ENCODE measurements at regions not wholly inside any gene's neighbourhood (a gene's known extent, or its start where the extent isn't known, plus 50 kb on each side); places are given as distances from the start of the nearest gene placed in this dataset.
"Not testable (repeated sequence)": the region's sequence is repeated elsewhere in the genome, so short reads cannot be mapped to it uniquely, and the experiment has no call there.

DNA sequence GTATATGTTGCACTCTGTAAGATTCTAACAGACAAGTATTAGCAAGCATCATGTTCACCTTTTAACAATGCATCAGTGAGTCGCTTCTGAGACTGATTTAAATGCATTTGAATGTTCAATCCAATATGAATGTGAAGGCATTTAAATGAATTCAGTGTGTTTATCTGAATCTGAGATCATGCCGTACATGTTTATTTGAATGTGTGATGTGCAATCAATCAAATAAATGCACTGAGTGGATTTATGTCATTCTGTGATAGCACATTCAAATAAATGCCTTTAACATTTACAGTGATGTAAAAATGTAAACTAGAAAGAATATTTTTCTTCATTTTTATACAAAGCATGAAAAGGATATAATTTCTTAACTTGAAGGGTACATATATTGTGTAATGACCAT lies 1063.5 kb upstream of the NUDT12 start:
- FAIRE-seq, result no peak

GRCh38 chr5:104612005-104612404 lies 1049.4 kb upstream of the NUDT12 start:
- DNase-seq (ENCODE audit: extremely low spot score, insufficient read length, low read depth), result no peak
- FAIRE-seq, result no peak

More for the DNA sequence above, 1063.5 kb upstream of the NUDT12 start:
- no peak for DNase-seq (ENCODE audit: extremely low spot score, insufficient read length, low read depth)

DNA sequence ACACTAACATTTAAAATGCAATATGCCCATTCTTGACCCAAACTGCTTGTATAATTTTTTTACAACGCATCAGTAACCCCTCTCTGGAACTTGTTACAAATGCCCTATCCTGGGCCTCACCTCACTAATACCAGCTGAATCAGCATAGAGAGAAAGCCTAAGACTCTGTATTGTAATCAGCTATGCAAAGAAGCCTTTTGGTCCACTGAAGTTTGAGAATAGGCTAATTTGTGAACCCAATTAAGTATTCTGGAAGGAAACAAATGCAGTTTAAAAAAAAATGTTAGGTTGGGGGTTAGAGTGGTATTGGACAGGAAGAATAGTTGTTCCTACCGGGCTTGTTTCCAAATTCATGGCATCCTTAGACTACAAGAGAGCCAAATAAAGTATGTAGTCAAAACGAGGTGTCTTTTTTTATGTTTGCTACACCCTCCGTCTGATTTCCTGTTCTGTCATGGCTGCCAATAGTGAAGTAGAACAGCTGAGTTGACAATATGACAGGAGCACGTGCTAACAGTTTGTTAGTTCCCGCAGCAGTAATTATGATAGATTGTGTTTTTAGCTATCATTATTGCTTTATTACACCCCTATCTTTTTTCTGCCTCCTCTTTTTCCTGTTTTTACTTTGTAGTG lies 1048.7 kb upstream of the NUDT12 start:
- DNase-seq (ENCODE audit: extremely low spot score, insufficient read length, low read depth) (no peak), FAIRE-seq (no peak)

DNA sequence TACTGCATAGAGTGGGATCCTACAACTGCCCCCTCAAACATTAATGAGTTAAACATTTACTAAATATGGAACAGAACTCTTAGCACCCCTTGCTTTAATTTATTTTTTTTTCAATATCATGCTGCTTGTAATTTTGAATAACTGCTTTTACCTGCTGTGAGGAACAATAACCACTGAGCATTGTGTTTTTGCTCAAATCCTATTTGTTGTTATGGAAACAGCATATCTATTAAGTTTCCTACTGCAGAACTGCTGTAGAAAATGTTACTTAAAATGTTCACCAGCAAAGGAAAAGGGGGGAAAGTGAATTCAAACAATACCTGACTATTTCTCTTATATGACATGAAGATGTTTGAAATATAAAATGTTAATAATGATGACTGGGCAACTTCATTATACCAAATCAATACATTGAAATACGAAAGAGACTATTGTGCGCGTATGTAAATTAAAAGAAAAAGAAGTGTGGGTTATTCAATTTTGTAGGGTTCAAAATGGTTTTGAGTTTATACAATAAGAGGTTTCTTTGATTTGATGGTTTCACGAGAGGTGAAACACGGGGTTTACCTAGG lies 1043.8 kb upstream of the NUDT12 start:
- DNase-seq (ENCODE audit: extremely low spot score, insufficient read length, low read depth), result no peak
- FAIRE-seq, result no peak

GRCh38 chr5:104599726-104600125 lies 1037.1 kb upstream of the NUDT12 start:
- FAIRE-seq (no peak), DNase-seq (ENCODE audit: extremely low spot score, insufficient read length, low read depth) (no peak)

DNA sequence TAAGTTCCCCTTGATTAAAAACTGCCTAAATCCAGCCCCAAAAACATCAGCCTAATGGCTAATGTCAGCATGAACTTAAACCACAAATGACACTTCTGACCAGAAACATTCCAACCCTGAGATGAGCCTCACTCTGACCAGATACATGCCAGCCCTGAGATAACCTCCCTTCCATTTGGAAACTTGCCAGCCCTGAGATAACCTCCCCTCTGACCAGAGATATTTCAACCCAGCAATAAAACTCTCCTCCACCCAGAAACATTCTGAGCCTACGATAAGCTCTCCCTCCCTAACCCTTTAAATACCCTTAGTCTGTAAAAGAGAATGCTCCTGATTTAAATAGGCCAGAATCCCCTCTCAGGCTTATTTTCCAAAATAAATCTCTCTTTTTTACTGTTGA lies 1035.7 kb upstream of the NUDT12 start:
- no peak for DNase-seq (ENCODE audit: extremely low spot score, insufficient read length, low read depth)
- FAIRE-seq, result no peak

GRCh38 chr5:104594850-104595249 lies 1032.3 kb upstream of the NUDT12 start:
- no peak for DNase-seq (ENCODE audit: extremely low spot score, insufficient read length, low read depth)
- FAIRE-seq, result no peak

- DNase-seq (ENCODE audit: extremely low spot score, insufficient read length, low read depth) (no peak), FAIRE-seq (no peak)
Observed at GRCh38 chr5:104576677-104577076, 1014.1 kb upstream of the NUDT12 start.

- DNase-seq (ENCODE audit: extremely low spot score, insufficient read length, low read depth) (no peak), FAIRE-seq (no peak)
Observed at GRCh38 chr5:104573949-104574709, 1011.5 kb upstream of the NUDT12 start.

GRCh38 chr5:104569621-104570020 lies 1007.0 kb upstream of the NUDT12 start:
- no peak for DNase-seq (ENCODE audit: extremely low spot score, insufficient read length, low read depth)
- no peak for FAIRE-seq

- no peak for DNase-seq (ENCODE audit: extremely low spot score, insufficient read length, low read depth)
- FAIRE-seq, result no peak
Observed at GRCh38 chr5:104564530-104564929, 1001.9 kb upstream of the NUDT12 start.

DNA sequence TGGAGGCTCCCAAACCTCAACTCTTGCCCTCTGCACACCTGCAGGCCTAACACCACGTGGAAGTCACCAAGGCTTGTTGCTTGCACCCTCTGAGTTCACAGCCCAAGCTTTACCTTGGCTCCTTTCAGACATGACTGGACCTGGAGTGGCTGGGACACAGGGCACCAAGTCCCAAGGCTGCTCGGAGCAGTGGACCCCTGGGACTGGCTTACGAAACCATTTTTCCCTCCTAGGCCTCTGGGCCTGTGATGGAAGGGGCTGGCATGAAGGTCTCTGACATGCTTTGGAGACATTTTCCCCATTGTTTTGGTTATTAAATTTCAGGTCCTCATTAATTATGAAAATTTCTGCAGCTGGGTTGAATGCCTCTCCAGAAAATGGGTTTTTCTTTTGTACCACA lies 994.4 kb upstream of the NUDT12 start:
- DNase-seq (ENCODE audit: extremely low spot score, insufficient read length, low read depth) (no peak), FAIRE-seq (no peak)

- no peak for DNase-seq (ENCODE audit: extremely low spot score, insufficient read length, low read depth)
- FAIRE-seq, result no peak
Observed at GRCh38 chr5:104551628-104552027, 989.0 kb upstream of the NUDT12 start.

DNA sequence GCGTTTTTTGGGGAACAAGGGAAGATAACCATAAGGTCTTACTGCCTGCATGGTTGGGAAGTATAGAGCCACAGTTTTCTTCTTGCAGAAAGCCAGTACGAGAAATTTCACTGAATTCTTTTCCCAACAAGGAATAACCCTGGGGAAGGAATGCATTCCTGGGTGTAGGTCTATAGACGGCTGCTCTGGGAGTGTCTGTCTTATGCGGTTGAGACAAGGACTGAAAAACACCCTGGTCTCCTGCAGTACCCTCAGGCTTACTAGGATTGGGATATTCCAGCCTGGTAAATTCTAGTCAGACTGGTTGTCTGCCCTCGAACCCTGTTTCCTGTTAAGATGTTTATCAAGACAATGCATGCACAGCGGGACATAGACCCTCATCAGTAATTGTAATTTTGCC lies 984.3 kb upstream of the NUDT12 start:
- not testable (repeated sequence) for FAIRE-seq; DNase-seq (ENCODE audit: extremely low spot score, insufficient read length, low read depth)

DNA sequence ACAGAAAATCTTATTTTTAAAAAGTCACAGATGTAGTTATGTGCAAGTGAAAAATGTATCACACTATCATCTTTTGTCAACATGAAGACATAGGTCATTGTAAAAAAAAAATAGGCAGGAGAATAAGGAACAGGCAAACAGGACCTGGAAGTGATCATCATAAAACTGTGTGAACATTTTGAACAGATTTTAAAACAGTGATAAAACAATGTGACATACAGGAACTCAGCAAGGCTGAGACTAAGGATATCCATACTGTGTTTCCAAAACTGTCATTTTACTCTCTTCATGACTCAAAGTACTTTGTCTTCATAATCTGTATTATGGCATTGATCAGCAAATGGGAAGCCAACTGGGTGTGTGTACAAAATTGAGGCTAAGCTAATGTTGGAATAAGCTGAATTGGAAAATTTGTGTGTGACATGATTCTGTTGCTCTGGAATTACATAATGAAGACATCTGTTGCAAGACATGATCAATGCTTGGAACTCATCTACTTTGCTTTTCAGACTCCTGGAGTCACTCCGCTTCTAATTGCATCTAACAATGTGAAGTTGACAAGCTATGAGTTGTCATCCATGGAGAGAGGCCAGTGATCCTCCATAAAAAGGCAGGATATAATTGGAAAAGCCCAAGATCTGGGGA lies 978.7 kb upstream of the NUDT12 start:
- FAIRE-seq (no peak), DNase-seq (ENCODE audit: extremely low spot score, insufficient read length, low read depth) (no peak)

GRCh38 chr5:104540448-104540847 lies 977.9 kb upstream of the NUDT12 start:
- DNase-seq (ENCODE audit: extremely low spot score, insufficient read length, low read depth), result no peak
- no peak for FAIRE-seq

- DNase-seq (ENCODE audit: extremely low spot score, insufficient read length, low read depth), result no peak
- FAIRE-seq, result no peak
Observed at GRCh38 chr5:104539618-104540350, 977.2 kb upstream of the NUDT12 start.

DNA sequence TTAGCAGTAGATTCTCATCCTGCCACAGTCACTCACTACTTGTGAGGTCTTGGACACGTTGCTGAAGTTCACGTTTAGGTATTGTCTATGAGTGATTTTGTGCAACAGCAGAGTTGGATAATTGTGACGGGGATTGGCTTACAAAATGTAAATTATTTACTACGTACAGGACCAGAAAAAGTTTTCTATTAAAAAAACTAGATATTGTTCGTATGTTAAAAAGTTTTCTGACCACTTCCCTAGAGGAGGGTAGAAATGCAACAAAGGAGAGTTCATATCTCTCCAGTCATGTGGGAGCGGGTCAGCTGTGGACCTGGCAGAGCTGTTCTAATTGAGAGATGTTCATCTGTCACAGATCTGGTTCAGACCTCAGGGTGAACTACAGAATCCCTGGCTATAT lies 976.1 kb upstream of the NUDT12 start:
- no peak for DNase-seq (ENCODE audit: extremely low spot score, insufficient read length, low read depth)
- FAIRE-seq, result no peak

GRCh38 chr5:104533498-104533897 lies 970.9 kb upstream of the NUDT12 start:
- FAIRE-seq, result no peak
- no peak for DNase-seq (ENCODE audit: extremely low spot score, insufficient read length, low read depth)

DNA sequence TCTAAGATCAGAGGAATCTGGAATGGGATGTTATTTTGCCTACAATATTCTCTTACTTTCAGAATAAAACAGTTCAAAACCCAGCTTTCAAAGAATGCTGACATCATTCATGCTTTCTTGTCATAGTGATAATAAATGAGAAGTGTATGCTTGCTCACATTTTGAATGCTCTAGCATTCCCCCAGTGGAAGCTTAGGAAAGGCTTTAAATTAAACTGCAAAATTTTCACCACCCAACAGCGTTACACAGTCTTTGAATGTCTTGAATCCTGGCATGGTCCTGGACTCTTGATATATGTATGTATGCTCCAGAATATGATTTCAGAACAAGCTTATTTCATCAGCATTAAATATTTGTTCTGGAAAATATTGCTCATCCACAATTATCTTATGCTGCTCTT lies 964.3 kb upstream of the NUDT12 start:
- DNase-seq (ENCODE audit: extremely low spot score, insufficient read length, low read depth) (no peak), FAIRE-seq (no peak)
